Esophagus muscularis mucosa (tissue), 4 donors: ENCODE measurements at regions not wholly inside any gene's neighbourhood (a gene's known extent, or its start where the extent isn't known, plus 50 kb on each side); places are given as distances from the start of the nearest gene placed in this dataset.

Experiments used
- EP300 ChIP-seq: sonication (generic); formaldehyde crosslinking; IDR thresholded peaks from one replicate; pipeline ENCODE4 v1.6.1; 2017; ENCODE audit warnings: antibody characterized with exemption
- POLR2A ChIP-seq: fragments of 450-650 bp; IDR thresholded peaks from one replicate; pipeline ENCODE4 v1.6.1; 2017; ENCODE audit warnings: antibody characterized with exemption, moderate library complexity, mild to moderate bottlenecking, low read depth
- POLR2AphosphoS5 ChIP-seq, 2 donors: sonication (generic); formaldehyde crosslinking; IDR thresholded peaks; one replicate each; pipeline ENCODE4 v1.6.1; 2017; ENCODE audit warnings: antibody characterized with exemption in 2 of 2
- TF ChIP-seq, protein P1 (sequence below), 3 experiments: fragments of 200-600 bp in 2 of 3; fragments of 450-650 bp in 1 of 3; sonication (generic) in 2 of 3; IDR thresholded peaks; one replicate each; pipeline ENCODE4 v1.5.1; 2017 to 2019; ENCODE audit warnings: antibody characterized with exemption in 3 of 3, mild to moderate bottlenecking in 2 of 3, moderate library complexity in 1 of 3

DNA sequence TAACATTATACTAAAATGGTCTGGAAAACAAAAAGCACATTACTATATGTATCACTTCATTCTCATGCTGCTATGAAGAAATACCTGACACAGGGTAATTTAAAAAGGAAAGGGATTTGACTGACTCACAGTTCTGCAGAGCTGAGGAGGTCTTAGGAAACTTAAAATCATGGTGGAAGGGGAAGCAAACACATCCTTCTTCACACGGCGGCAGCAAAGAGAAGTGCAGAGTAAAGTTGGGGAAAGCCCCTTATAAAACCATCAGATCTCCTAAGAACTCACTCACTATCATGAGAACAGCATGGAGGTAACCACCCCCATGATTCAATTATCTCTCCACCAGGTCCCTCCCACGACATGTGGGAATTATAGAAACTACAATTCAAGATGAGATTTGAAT, 60.0 kb downstream of the FAM181B start:
- TF ChIP-seq POLR2A (no peak), POLR2AphosphoS5 (IDR thresholded peaks at IDR 0.05) (no peak), EP300 (no peak)
- TF ChIP-seq, protein P1, sequence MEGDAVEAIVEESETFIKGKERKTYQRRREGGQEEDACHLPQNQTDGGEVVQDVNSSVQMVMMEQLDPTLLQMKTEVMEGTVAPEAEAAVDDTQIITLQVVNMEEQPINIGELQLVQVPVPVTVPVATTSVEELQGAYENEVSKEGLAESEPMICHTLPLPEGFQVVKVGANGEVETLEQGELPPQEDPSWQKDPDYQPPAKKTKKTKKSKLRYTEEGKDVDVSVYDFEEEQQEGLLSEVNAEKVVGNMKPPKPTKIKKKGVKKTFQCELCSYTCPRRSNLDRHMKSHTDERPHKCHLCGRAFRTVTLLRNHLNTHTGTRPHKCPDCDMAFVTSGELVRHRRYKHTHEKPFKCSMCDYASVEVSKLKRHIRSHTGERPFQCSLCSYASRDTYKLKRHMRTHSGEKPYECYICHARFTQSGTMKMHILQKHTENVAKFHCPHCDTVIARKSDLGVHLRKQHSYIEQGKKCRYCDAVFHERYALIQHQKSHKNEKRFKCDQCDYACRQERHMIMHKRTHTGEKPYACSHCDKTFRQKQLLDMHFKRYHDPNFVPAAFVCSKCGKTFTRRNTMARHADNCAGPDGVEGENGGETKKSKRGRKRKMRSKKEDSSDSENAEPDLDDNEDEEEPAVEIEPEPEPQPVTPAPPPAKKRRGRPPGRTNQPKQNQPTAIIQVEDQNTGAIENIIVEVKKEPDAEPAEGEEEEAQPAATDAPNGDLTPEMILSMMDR (IDR thresholded peaks at IDR 0.05) = no peak
